DND-41 (cell line): ENCODE measurements at regions not wholly inside any gene's neighbourhood (a gene's known extent, or its start where the extent isn't known, plus 50 kb on each side); places are given as distances from the start of the nearest gene placed in this dataset.

Source experiments
- ATAC-seq: fragments of 200-7000 bp; cut with Tn5 transposase; 3 replicates; pipeline ENCODE4 v1.9.1; 2021; ENCODE audit warnings: low read depth; ENCODE audit not compliant: insufficient read depth
- DNase-seq: peaks from one replicate; pipeline ENCODE4 v3.0.0-alpha.2; 2020
- H2AFZ ChIP-seq: 2 replicates; pipeline ENCODE4 v1.6.0; 2012; ENCODE audit warnings: low read depth, low read length
- H3K27ac ChIP-seq: 2 replicates; pipeline ENCODE4 v1.5.1; 2012; ENCODE audit warnings: low read length, inconsistent platforms
- H3K27me3 ChIP-seq: fragments of 200-600 bp; sonication (generic); 2 replicates; pipeline ENCODE4 v1.6.0; 2012; ENCODE audit warnings: low read length, mild to moderate bottlenecking, inconsistent platforms; ENCODE audit not compliant: insufficient read depth, poor library complexity
- H3K36me3 ChIP-seq: 2 replicates; pipeline ENCODE4 v1.5.1; 2012; ENCODE audit warnings: low read length, inconsistent platforms; ENCODE audit not compliant: insufficient read depth
- H3K4me1 ChIP-seq: 2 replicates; pipeline ENCODE4 v1.5.1; 2012; ENCODE audit warnings: mild to moderate bottlenecking, low read length; ENCODE audit not compliant: insufficient read depth
- H3K4me2 ChIP-seq: 2 replicates; pipeline ENCODE4 v1.6.0; 2012; ENCODE audit warnings: mild to moderate bottlenecking, moderate library complexity, low read length, inconsistent platforms; ENCODE audit not compliant: insufficient read depth
- H3K4me3 ChIP-seq, 2 experiments: fragments of 200-600 bp in 1 of 2; shearing (Covaris generic) in 1 of 2; 2 replicates each; pipeline ENCODE4 v1.5.1; 2012 to 2016; ENCODE audit warnings: inconsistent platforms in 2 of 2, low read length in 2 of 2, mild to moderate bottlenecking in 2 of 2, low read depth in 1 of 2, moderate library complexity in 1 of 2
- H3K79me2 ChIP-seq: 2 replicates; pipeline ENCODE4 v1.6.0; 2012; ENCODE audit warnings: low read length, inconsistent platforms; ENCODE audit not compliant: insufficient read depth
- H3K9ac ChIP-seq: 2 replicates; pipeline ENCODE4 v1.6.0; 2012; ENCODE audit warnings: low read depth, mild to moderate bottlenecking, inconsistent platforms, low read length, moderate library complexity
- H3K9me3 ChIP-seq: 2 replicates; pipeline ENCODE4 v1.5.1; 2012; ENCODE audit warnings: low read length, moderate library complexity, mild to moderate bottlenecking, inconsistent platforms; ENCODE audit not compliant: insufficient read depth, severe bottlenecking
- H4K20me1 ChIP-seq: 2 replicates; pipeline ENCODE4 v1.6.0; 2012; ENCODE audit warnings: low read length; ENCODE audit not compliant: insufficient read depth
- EZH2 ChIP-seq: IDR thresholded peaks from 3 replicates; pipeline ENCODE4 v1.6.1; 2012; ENCODE audit warnings: borderline replicate concordance, low read depth, mild to moderate bottlenecking, moderate library complexity, low read length, inconsistent platforms; ENCODE audit not compliant: severe bottlenecking
- TF ChIP-seq, protein P1 (sequence below): IDR thresholded peaks from 2 replicates; pipeline ENCODE4 v1.5.1; 2012; ENCODE audit warnings: borderline replicate concordance, low read length, moderate library complexity, mild to moderate bottlenecking; ENCODE audit not compliant: poor library complexity, severe bottlenecking; ENCODE audit errors: extremely low read depth

DNA sequence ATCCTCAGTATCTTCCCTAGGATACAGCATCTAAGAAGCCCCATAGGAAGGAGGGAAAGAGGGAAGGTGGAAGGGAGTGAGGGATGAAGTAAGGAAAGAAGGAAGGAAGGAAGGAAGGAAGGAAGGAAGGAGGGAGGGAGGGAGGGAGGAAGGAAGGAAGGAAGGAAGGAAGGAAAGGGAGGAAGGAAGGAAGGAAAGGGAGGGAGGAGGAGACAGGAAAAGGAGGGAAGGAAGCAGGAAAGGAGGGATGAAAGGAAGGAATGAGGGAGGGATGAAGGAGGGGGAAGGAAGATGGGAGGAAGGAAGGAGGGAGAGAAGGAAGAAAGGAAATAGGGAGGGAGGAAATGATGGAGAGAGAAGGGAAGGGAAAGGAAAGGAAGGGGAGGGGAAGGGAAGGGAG is 455.6 kb upstream of the ZMIZ1 start:
- no peak for TF ChIP-seq EZH2
- TF ChIP-seq, protein P1, sequence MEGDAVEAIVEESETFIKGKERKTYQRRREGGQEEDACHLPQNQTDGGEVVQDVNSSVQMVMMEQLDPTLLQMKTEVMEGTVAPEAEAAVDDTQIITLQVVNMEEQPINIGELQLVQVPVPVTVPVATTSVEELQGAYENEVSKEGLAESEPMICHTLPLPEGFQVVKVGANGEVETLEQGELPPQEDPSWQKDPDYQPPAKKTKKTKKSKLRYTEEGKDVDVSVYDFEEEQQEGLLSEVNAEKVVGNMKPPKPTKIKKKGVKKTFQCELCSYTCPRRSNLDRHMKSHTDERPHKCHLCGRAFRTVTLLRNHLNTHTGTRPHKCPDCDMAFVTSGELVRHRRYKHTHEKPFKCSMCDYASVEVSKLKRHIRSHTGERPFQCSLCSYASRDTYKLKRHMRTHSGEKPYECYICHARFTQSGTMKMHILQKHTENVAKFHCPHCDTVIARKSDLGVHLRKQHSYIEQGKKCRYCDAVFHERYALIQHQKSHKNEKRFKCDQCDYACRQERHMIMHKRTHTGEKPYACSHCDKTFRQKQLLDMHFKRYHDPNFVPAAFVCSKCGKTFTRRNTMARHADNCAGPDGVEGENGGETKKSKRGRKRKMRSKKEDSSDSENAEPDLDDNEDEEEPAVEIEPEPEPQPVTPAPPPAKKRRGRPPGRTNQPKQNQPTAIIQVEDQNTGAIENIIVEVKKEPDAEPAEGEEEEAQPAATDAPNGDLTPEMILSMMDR = no peak
- H3K9ac ChIP-seq = no peak overlapping the region
- no peaks in the 10 kb centered on the region for H3K79me2 ChIP-seq
- ATAC-seq = no peak
- H3K27me3 ChIP-seq = peaks cover 7% of the 10 kb centered on the region
- H3K4me3 ChIP-seq = no peak overlapping the region
- no peak overlapping the region for H2AFZ ChIP-seq
- H3K27ac ChIP-seq = no peak overlapping the region
- no peaks in the 10 kb centered on the region for H3K36me3 ChIP-seq
- H3K9me3 ChIP-seq = no peaks in the 10 kb centered on the region
- no peak for DNase-seq
- H3K4me2 ChIP-seq = no peak overlapping the region
- H4K20me1 ChIP-seq = no peaks in the 10 kb centered on the region
- no peaks in the 10 kb centered on the region for H3K4me1 ChIP-seq

GRCh38 chr10:78614267-78614666 is 454.5 kb upstream of the ZMIZ1 start:
- Histone ChIP-seq H3K9ac (no peak overlapping the region), H3K4me3 (no peak overlapping the region), H2AFZ (no peak overlapping the region), H3K79me2 (no peaks in the 10 kb centered on the region), H3K9me3 (no peaks in the 10 kb centered on the region), H3K36me3 (no peaks in the 10 kb centered on the region), H4K20me1 (no peaks in the 10 kb centered on the region), H3K27ac (no peak overlapping the region), H3K4me2 (no peak overlapping the region), H3K4me1 (no peaks in the 10 kb centered on the region), H3K27me3 (peaks cover 7% of the 10 kb centered on the region)
- DNase-seq (no peak), ATAC-seq (no peak)
- TF ChIP-seq, protein P1 = no peak
- TF ChIP-seq EZH2 = no peak

DNA sequence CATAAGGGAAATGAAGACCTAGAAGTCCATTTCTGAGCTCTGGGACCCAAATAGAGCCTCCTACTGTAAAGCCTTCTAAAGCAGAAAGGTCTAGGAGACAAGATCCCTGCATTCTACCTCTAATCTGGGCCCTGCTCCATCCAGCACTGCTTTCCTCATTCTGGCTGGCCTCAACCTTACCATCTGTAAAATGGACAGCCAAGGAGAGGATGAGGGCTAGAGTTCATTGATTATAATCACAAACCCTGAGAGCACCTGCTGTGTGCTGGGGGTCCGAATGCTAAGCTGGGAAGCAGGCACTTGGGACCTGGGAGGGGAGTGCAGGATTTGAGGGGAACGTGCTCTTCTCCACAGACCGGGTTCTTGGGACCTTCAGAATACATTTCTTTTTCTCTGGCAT is 454.0 kb upstream of the ZMIZ1 start:
- no peaks in the 10 kb centered on the region for H3K4me1 ChIP-seq
- H3K4me2 ChIP-seq = no peak overlapping the region
- H3K27me3 ChIP-seq = peaks cover 7% of the 10 kb centered on the region
- no peak overlapping the region for H3K9ac ChIP-seq
- H3K36me3 ChIP-seq = no peaks in the 10 kb centered on the region
- H3K9me3 ChIP-seq = no peaks in the 10 kb centered on the region
- H4K20me1 ChIP-seq = no peaks in the 10 kb centered on the region
- H2AFZ ChIP-seq = no peak overlapping the region
- ATAC-seq (no peak), DNase-seq (no peak)
- H3K79me2 ChIP-seq = no peaks in the 10 kb centered on the region
- H3K27ac ChIP-seq = no peak overlapping the region
- TF ChIP-seq, protein P1 = no peak
- TF ChIP-seq EZH2 = no peak
- no peak overlapping the region for H3K4me3 ChIP-seq
